ENCODE measurements at regions not wholly inside any gene's neighbourhood (a gene's known extent, or its start where the extent isn't known, plus 50 kb on each side); places are given as distances from the start of the nearest gene placed in this dataset.

DNA sequence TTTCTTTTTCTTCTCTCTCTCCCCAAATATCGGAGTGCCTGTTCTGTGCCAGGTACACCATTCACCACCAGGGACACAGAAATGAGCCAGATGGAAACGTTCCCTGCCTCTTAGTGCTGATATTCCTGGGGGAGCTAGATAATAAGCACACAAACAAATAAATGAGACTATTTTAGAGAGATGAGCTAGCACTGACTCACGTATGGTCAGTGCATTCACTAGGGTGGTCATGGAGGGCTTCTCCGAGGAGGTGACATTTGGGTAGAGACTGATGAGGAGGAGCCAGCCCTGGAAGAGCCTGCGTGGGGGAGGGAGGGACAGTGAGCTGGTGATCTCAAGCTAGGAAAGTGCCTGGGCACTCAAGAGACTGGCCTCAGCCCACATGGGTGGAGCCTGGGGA lies 252.3 kb upstream of the KCNG1 start:
- FAIRE-seq (no peak), DNase-seq (ENCODE audit: low read depth, low spot score) (no peak)
- H3K4me1 ChIP-seq (ENCODE audit: control insufficient read depth, extremely low read depth, insufficient read depth, low read length) = no peaks in the 10 kb centered on the region
- H3K27me3 ChIP-seq (ENCODE audit: control insufficient read depth, extremely low read depth, insufficient read depth, low read length) = peaks cover 9% of the 10 kb centered on the region
- H3K9ac ChIP-seq (ENCODE audit: control insufficient read depth, extremely low read depth, insufficient read depth, low read length) = no peak overlapping the region
- no peaks in the 10 kb centered on the region for H3K79me2 ChIP-seq (ENCODE audit: control insufficient read depth, insufficient read depth, low read length)
- no peaks in the 10 kb centered on the region for H3K9me1 ChIP-seq (ENCODE audit: control insufficient read depth, extremely low read depth, insufficient read depth, low read length)
- TF ChIP-seq, protein P1, sequence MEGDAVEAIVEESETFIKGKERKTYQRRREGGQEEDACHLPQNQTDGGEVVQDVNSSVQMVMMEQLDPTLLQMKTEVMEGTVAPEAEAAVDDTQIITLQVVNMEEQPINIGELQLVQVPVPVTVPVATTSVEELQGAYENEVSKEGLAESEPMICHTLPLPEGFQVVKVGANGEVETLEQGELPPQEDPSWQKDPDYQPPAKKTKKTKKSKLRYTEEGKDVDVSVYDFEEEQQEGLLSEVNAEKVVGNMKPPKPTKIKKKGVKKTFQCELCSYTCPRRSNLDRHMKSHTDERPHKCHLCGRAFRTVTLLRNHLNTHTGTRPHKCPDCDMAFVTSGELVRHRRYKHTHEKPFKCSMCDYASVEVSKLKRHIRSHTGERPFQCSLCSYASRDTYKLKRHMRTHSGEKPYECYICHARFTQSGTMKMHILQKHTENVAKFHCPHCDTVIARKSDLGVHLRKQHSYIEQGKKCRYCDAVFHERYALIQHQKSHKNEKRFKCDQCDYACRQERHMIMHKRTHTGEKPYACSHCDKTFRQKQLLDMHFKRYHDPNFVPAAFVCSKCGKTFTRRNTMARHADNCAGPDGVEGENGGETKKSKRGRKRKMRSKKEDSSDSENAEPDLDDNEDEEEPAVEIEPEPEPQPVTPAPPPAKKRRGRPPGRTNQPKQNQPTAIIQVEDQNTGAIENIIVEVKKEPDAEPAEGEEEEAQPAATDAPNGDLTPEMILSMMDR (optimal IDR thresholded peaks at IDR 0.05 in 1 of 3, IDR thresholded peaks at IDR 0.05 in 1 of 3, conservative IDR thresholded peaks at IDR 0.05 in 1 of 3; ENCODE audit: extremely low read depth in 1 of 3, insufficient read depth in 2 of 3, low read length in 3 of 3) = no peak
- no peak for TF ChIP-seq EZH2 (IDR thresholded peaks at IDR 0.05; ENCODE audit: low read length)
- no peak overlapping the region for H3K4me2 ChIP-seq (ENCODE audit: control insufficient read depth, extremely low read depth, insufficient read depth, low read depth, low read length)
- H3K36me3 ChIP-seq (ENCODE audit: control insufficient read depth in 2 of 2, extremely low read depth in 1 of 2, insufficient read depth in 2 of 2, low read length in 2 of 2) = no peaks in the 10 kb centered on the region
- no peak overlapping the region for H2AFZ ChIP-seq (ENCODE audit: control insufficient read depth, low read length)
- no peaks in the 10 kb centered on the region for H4K20me1 ChIP-seq (ENCODE audit: control insufficient read depth, extremely low read depth, insufficient read depth, low read length)
- dilution Hi-C loops (cut with MboI; ENCODE audit: extremely low pct_ligation_motif_present, low sequenced_read_pairs) = no loop called here
- H3K4me3 ChIP-seq (ENCODE audit: control insufficient read depth in 2 of 3, extremely low read depth in 1 of 3, insufficient read depth in 2 of 3, low read depth in 1 of 3, low read length in 3 of 3) = no peak overlapping the region
- no peak overlapping the region for H3K27ac ChIP-seq (ENCODE audit: control insufficient read depth, insufficient read depth, low read length)
- H3K9me3 ChIP-seq (ENCODE audit: control insufficient read depth, low read depth, low read length) = no peaks in the 10 kb centered on the region

DNA sequence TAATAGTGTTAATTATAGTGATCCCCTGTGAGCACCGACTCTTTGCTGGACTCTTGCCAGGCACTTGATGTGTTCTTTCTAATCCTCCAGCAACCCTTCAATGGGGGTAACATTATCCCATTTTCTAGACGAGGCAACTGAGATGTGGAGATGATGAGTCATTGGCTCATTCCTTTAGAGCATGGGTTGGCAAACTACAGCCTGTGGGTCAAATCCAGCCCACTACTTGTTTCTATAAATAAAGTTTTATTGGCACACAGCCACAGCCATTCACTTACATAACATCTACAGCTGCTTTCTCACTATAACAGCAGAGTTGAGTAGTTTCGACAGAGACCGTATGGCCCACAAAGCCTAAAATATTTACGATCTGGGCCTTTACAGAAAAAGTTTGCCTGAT lies 249.5 kb upstream of the KCNG1 start:
- Histone ChIP-seq H3K4me3 (ENCODE audit: control insufficient read depth in 2 of 3, extremely low read depth in 1 of 3, insufficient read depth in 2 of 3, low read depth in 1 of 3, low read length in 3 of 3) (no peak overlapping the region), H3K27ac (ENCODE audit: control insufficient read depth, insufficient read depth, low read length) (no peak overlapping the region), H3K9ac (ENCODE audit: control insufficient read depth, extremely low read depth, insufficient read depth, low read length) (no peak overlapping the region), H4K20me1 (ENCODE audit: control insufficient read depth, extremely low read depth, insufficient read depth, low read length) (no peaks in the 10 kb centered on the region), H2AFZ (ENCODE audit: control insufficient read depth, low read length) (no peak overlapping the region), H3K9me3 (ENCODE audit: control insufficient read depth, low read depth, low read length) (no peaks in the 10 kb centered on the region), H3K4me1 (ENCODE audit: control insufficient read depth, extremely low read depth, insufficient read depth, low read length) (no peaks in the 10 kb centered on the region), H3K9me1 (ENCODE audit: control insufficient read depth, extremely low read depth, insufficient read depth, low read length) (no peaks in the 10 kb centered on the region), H3K27me3 (ENCODE audit: control insufficient read depth, extremely low read depth, insufficient read depth, low read length) (peaks cover 6% of the 10 kb centered on the region), H3K79me2 (ENCODE audit: control insufficient read depth, insufficient read depth, low read length) (no peaks in the 10 kb centered on the region), H3K4me2 (ENCODE audit: control insufficient read depth, extremely low read depth, insufficient read depth, low read depth, low read length) (no peak overlapping the region), H3K36me3 (ENCODE audit: control insufficient read depth in 2 of 2, extremely low read depth in 1 of 2, insufficient read depth in 2 of 2, low read length in 2 of 2) (no peaks in the 10 kb centered on the region)
- dilution Hi-C loops (cut with MboI; ENCODE audit: extremely low pct_ligation_motif_present, low sequenced_read_pairs) = no loop called here
- TF ChIP-seq, protein P1 (optimal IDR thresholded peaks at IDR 0.05 in 1 of 3, IDR thresholded peaks at IDR 0.05 in 1 of 3, conservative IDR thresholded peaks at IDR 0.05 in 1 of 3; ENCODE audit: extremely low read depth in 1 of 3, insufficient read depth in 2 of 3, low read length in 3 of 3) = no peak
- TF ChIP-seq EZH2 (IDR thresholded peaks at IDR 0.05; ENCODE audit: low read length) = no peak
- no peak for FAIRE-seq
- DNase-seq (ENCODE audit: low read depth, low spot score) = no peak
